ENCODE measurements at regions not wholly inside any gene's neighbourhood (a gene's known extent, or its start where the extent isn't known, plus 50 kb on each side); places are given as distances from the start of the nearest gene placed in this dataset.

DNA sequence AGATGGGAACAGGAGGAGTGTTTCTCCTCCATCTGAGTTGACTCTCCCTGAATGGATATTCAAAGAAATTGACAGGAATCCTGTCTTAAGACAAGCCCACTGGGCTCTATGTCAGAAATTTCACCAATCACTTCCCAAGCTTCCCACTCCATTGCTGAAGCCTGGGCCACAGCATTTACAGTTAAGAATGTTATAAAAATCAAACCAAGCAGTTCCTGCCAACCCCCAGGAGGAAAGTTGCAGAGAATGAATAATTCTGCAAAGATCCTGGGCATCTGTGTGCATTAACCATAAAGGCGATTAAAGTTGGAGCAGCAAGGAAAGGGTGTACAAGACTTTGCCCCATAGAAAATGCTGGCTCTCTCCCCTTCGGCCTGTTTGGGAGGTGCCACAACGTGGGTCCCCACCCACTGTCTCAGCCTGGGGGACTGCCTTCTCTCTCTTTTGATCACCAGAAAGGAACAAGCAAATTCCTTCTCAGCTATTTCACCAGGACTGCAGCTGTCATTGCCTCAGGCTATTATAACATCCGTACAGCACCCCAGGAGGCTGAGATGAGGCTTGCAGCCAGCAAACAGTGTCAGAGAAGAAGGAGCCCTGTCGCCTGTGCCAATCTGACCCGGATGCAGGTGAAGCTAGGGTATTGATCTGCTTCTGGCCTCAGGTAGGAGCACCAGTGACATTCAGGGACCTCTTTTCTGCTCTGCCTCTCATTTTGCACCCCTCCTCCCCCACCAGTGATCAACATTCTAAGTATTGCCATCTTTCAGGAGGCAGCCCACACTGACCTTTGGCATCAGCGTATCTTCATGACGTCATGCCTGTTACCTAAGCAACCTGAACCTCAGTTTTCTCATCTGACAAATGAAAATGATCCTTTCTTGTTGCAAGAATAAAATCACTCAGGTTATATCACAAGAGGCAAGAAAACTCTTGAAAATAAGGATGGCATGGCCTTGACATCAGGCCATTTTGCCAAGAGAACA lies 219.0 kb downstream of the SH3BP4 start:
- DNase-seq = no peak

DNA sequence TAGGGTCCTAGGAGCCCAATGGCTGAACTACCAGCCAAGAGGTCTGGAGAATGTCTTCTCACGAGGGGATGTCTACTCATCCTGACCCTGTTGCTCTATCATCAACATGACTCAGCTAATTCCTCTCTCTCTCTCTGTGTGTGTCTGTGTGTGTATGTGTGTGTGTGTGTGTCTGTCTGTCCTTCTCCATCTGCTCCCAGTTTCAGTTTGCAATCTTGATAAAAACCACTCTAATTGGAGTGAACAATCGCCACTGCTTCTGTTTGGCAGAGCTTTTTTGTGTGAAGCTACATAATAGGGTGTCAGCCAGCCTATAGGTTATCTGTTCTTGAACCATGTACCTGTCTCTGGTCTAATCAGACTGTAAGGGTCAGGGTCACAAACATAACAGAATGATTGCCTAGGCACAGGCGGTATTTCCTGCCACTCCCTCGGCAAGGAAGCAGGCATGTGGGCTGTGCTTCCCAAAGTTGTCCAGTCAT lies 219.8 kb downstream of the SH3BP4 start:
- no peak for DNase-seq

GRCh38 chr2:235180642-235181041 lies 228.8 kb downstream of the SH3BP4 start:
- no peak for DNase-seq

- no peak for DNase-seq
Measured at GRCh38 chr2:235183786-235184185, 232.0 kb downstream of the SH3BP4 start.

DNA sequence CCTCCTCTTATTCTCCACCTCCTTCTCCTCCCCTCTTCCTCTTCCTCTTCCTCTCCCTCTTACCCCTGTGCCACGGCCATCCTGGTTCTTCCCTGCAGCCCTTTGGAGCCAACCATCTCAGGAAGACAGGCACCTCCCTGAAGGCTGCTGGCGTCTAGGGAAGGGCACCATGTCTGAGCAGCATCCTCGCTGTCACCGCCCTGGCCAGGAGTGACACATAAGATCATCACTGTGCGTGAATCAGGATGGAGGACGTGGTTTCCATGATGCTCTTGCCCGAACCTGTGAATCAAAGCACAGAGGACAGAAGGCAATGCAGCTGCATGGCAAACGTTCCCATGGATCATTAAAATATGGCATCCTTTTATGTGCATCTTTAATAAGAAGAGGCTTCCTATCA lies 236.0 kb downstream of the SH3BP4 start:
- no peak for DNase-seq

GRCh38 chr2:235191486-235191885 lies 239.7 kb downstream of the SH3BP4 start:
- no peak for DNase-seq

DNA sequence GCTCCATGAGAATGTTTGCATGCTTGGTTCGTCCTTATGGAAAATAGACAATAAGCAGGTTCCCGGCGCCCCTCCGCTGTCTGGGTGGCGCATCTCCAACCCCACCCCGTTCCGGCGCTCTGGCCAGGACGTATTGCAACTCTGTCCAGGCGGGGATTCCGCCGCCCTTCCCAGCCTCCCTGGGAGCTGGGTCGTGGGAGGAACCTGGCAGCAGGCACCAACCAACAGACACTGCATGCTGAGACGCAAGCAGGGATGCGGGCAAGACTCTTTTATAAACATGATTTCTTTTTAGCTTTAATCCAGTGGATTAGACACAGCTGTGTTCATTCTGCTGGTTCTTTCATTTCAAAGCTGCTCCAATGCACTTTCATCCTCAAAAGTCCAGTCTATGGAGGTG lies 240.2 kb downstream of the SH3BP4 start:
- DNase-seq = no peak

DNA sequence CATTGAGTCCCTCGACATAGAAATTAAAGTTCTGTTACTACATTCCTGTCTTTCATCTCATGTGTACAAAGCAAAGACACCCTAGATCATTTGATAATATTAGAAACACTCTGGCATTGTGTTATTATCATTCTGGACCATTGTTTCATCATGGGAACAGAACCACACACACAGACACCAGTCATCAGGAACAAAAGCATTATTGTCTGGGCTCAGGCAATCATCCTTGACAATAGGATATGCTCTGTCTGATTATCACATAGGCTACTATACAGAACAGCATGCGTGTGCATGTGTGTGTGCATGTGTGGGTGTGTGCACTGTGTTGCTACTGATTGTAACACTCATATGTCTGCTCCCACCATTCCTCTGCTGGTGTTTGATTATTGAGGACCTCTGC lies 242.5 kb downstream of the SH3BP4 start:
- DNase-seq = peak; percentile 65

- no peak for DNase-seq
Measured at GRCh38 chr2:235194836-235195235, 243.0 kb downstream of the SH3BP4 start.

GRCh38 chr2:235195921-235196320 lies 244.1 kb downstream of the SH3BP4 start:
- DNase-seq = peak; percentile 45

- no peak for DNase-seq
Measured at GRCh38 chr2:235199128-235199527, 247.3 kb downstream of the SH3BP4 start.

DNA sequence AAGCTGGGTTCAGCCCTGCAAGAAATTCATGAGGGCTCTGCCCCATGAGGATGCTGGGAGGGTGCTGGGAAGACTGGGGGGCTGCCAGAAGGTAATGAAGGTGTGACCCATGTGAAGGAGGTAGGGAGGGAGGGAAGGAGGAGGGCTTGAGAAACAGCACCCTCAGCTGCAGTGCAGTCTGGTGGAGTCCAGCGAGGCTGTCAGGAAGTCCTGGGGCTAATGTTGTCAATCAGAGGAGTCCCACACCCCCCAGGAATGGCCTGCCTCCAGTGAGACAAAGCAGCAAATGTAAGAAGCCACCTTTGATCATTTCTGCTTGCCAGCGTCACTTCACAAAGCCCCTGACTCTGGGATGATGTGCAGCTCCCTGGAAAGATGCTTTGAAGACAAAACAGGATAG lies 248.4 kb downstream of the SH3BP4 start:
- no peak for DNase-seq

DNA sequence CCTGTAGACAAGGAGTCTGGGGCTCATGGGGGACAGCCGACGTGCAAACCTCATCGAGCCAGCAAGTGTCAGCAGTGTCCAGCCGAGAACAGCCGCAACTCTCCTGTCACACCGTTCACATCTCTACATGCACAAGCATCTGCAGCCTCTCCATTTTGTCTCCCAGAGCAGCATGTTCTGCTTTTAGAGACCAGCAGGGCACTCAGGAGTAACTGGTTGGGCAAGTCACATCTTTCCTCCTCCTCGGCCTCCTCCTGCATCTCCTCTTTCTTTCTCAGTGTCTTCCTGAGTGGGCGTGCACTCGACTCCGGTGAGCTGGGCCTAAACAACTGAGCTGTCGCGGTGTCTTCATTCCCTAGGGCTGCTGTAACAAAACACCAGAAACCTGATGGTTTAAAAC lies 249.9 kb downstream of the SH3BP4 start:
- DNase-seq = no peak

GRCh38 chr2:235204948-235205347 lies 253.1 kb downstream of the SH3BP4 start:
- no peak for DNase-seq

DNA sequence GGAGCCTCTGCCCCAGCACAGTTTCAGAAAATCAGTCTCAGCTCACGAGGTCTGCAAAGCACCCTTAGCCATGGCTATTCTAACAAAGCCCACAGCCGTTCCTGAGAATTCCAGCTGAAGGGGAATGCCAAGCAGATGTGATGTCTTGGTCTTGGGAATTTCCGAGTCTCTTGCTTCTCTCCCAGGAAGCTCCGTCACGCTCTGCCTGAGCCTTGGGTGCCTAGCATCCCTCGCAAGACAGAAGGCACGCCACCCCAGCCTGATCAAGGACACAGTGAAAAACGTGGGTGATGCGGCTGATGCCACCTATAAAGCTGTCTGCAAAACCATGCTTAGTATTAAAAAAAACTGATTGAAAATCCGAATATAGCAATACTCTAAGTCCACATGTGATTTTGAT lies 254.6 kb downstream of the SH3BP4 start:
- no peak for DNase-seq

DNA sequence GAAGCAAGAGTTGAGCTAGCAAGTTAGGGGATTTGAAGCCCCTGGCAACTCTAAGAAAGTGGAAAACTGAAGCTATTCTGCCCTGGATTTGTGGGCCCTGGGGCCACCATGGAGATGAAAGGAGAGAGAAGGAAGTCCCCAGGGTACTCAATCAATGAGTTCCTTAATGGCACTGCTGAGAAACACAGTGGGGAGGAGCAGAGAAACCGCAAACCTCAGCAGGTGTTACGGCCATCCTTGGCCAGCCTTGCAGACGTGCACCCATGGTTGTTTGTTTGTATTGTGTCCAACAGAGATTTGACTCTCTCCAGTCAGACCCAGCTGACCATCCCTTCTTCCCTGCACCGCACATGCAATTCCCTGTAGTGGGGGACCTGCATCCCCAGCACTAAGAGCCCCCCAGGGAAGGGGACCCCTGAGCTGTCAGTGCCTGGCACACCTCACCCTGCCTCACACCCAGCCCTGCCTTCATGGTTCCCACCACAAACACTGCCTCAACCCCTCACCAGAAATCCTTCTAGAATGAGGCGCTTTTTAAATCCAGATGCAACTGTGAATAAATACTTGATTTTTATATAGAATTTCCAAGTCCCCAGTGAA lies 255.3 kb downstream of the SH3BP4 start:
- no peak for DNase-seq

- DNase-seq = no peak
Measured at GRCh38 chr2:235211056-235211455, 259.2 kb downstream of the SH3BP4 start.

DNA sequence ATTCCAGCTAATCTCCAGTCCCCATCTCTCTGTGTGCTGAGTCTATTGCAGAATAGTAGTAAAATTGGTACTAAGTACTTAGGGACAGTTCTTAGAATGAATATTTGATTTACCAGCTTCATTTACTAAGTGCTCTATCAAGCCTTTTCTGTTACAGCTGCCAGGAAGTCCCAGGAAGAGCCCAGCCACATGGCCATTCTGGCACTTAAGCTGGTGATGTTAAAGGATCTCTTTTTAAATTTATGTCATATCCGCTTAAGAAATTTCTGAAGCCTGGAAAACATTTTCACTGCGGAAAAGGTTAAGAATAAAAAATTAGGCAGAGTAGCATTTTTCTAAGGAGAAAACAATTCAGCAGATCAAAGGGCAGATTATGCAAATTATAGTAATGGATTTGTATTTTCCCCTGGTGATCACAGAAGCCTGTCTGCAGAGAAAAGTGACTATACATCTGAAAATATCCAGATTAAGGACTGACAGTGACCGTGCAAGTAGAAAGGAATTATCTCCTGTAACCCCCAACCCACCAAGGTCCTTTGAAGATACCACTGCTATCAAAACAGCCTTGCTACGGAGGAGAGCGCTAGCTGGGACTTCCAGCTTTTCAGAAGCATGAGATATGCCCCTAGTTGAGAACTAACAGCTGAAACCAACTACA lies 260.8 kb downstream of the SH3BP4 start:
- no peak for DNase-seq

- no peak for DNase-seq
Measured at GRCh38 chr2:235215248-235215647, 263.4 kb downstream of the SH3BP4 start.

GRCh38 chr2:235216901-235217300 lies 265.1 kb downstream of the SH3BP4 start:
- no peak for DNase-seq

GRCh38 chr2:235217846-235218245 lies 266.0 kb downstream of the SH3BP4 start:
- DNase-seq = no peak

DNA sequence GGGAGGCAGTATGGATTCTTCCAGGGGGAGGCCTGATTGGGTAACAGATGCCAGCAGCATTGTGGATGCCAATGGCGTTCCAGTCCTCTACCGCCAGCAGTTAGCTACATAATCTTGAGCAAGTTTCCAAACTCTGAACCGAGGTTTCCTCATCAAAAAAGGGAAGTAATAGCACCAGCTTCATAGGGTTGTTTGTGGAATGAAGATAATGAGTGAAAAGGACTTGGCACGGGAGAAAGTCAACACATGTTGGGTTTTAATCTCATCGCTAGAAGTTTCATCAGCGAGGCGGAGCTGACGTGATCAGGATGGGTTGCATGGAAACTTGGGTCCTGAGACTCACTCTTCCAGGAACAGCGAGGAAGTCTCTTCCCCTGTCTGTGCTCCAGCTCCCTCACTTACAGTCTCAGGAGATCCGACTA lies 266.7 kb downstream of the SH3BP4 start:
- DNase-seq = no peak

DNA sequence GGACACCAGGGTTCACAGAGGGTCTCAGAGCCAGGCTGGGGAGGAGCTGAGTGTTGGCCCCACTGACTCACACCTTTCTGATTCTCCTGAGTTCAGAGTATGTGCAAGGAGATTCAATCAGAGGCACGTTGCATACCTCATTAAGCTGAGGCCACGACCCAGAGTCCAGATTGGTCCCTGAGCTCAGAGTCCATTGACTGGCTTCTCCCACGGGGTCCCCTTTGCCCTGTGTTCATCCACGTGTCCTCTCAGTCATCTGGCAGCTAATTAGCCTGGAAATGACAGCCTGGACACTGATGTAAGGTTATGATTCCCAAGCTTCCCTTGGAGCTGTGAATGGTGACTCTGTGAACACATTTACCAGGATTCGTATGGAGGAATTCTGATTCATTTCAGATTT lies 267.2 kb downstream of the SH3BP4 start:
- no peak for DNase-seq

- DNase-seq = no peak
Measured at GRCh38 chr2:235220331-235220730, 268.5 kb downstream of the SH3BP4 start.
